ENCODE measurements at regions not wholly inside any gene's neighbourhood (a gene's known extent, or its start where the extent isn't known, plus 50 kb on each side); places are given as distances from the start of the nearest gene placed in this dataset.

DNA sequence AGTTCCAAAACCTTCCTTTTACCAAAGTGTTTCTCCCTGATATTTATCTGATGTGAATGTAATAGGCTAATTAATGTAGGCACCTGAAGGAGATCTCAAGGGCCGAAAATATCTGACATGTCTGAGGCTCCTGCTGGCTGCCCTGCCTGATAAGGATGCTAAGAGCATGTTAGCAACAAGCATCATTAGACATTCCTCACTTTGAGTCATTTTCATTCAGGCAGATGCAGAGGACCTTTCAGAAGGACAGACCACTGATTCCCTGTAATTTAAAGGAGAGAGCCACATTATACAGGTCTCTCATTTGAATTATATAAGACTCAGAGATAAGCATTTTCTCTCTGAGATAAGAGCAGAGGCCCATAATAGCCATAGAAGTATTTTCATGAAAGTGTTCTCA is 222.4 kb upstream of the NCKAP5 start:
- ATAC-seq: peak; percentile 36; the same call in 2 of the 3 replicates
- no peak for TF ChIP-seq ZC3H10 (CRISPR knock-in tag; IDR thresholded peaks at IDR 0.05)
- TF ChIP-seq ISL1 (CRISPR knock-in tag; IDR thresholded peaks at IDR 0.05): no peak
- no peak for TF ChIP-seq SNAI2 (CRISPR knock-in tag; IDR thresholded peaks at IDR 0.05)
- TF ChIP-seq, protein P1, sequence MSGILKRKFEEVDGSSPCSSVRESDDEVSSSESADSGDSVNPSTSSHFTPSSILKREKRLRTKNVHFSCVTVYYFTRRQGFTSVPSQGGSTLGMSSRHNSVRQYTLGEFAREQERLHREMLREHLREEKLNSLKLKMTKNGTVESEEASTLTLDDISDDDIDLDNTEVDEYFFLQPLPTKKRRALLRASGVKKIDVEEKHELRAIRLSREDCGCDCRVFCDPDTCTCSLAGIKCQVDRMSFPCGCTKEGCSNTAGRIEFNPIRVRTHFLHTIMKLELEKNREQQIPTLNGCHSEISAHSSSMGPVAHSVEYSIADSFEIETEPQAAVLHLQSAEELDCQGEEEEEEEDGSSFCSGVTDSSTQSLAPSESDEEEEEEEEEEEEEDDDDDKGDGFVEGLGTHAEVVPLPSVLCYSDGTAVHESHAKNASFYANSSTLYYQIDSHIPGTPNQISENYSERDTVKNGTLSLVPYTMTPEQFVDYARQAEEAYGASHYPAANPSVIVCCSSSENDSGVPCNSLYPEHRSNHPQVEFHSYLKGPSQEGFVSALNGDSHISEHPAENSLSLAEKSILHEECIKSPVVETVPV (CRISPR knock-in tag; IDR thresholded peaks at IDR 0.05): no peak
- TF ChIP-seq TOX (CRISPR knock-in tag; IDR thresholded peaks at IDR 0.05; ENCODE audit: borderline replicate concordance): no peak
- TF ChIP-seq ZFP3 (CRISPR knock-in tag; IDR thresholded peaks at IDR 0.05): no peak
- TF ChIP-seq, protein P2, sequence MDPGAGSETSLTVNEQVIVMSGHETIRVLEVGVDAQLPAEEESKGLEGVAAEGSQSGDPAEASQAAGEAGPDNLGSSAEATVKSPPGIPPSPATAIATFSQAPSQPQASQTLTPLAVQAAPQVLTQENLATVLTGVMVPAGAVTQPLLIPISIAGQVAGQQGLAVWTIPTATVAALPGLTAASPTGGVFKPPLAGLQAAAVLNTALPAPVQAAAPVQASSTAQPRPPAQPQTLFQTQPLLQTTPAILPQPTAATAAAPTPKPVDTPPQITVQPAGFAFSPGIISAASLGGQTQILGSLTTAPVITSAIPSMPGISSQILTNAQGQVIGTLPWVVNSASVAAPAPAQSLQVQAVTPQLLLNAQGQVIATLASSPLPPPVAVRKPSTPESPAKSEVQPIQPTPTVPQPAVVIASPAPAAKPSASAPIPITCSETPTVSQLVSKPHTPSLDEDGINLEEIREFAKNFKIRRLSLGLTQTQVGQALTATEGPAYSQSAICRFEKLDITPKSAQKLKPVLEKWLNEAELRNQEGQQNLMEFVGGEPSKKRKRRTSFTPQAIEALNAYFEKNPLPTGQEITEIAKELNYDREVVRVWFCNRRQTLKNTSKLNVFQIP (CRISPR knock-in tag; IDR thresholded peaks at IDR 0.05; ENCODE audit: borderline replicate concordance, low read depth): no peak
- no peak for TF ChIP-seq ZNF70 (CRISPR knock-in tag; IDR thresholded peaks at IDR 0.05)
- TF ChIP-seq PPARA (CRISPR knock-in tag; IDR thresholded peaks at IDR 0.05; ENCODE audit: borderline replicate concordance): no peak
- TF ChIP-seq, protein P3, sequence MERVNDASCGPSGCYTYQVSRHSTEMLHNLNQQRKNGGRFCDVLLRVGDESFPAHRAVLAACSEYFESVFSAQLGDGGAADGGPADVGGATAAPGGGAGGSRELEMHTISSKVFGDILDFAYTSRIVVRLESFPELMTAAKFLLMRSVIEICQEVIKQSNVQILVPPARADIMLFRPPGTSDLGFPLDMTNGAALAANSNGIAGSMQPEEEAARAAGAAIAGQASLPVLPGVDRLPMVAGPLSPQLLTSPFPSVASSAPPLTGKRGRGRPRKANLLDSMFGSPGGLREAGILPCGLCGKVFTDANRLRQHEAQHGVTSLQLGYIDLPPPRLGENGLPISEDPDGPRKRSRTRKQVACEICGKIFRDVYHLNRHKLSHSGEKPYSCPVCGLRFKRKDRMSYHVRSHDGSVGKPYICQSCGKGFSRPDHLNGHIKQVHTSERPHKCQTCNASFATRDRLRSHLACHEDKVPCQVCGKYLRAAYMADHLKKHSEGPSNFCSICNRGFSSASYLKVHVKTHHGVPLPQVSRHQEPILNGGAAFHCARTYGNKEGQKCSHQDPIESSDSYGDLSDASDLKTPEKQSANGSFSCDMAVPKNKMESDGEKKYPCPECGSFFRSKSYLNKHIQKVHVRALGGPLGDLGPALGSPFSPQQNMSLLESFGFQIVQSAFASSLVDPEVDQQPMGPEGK (CRISPR knock-in tag; IDR thresholded peaks at IDR 0.05; ENCODE audit: borderline replicate concordance): no peak
- TF ChIP-seq BACH2 (CRISPR knock-in tag; IDR thresholded peaks at IDR 0.05; ENCODE audit: borderline replicate concordance): no peak
- no peak for TF ChIP-seq GLIS3 (CRISPR knock-in tag; IDR thresholded peaks at IDR 0.05)
- TF ChIP-seq, protein P4, sequence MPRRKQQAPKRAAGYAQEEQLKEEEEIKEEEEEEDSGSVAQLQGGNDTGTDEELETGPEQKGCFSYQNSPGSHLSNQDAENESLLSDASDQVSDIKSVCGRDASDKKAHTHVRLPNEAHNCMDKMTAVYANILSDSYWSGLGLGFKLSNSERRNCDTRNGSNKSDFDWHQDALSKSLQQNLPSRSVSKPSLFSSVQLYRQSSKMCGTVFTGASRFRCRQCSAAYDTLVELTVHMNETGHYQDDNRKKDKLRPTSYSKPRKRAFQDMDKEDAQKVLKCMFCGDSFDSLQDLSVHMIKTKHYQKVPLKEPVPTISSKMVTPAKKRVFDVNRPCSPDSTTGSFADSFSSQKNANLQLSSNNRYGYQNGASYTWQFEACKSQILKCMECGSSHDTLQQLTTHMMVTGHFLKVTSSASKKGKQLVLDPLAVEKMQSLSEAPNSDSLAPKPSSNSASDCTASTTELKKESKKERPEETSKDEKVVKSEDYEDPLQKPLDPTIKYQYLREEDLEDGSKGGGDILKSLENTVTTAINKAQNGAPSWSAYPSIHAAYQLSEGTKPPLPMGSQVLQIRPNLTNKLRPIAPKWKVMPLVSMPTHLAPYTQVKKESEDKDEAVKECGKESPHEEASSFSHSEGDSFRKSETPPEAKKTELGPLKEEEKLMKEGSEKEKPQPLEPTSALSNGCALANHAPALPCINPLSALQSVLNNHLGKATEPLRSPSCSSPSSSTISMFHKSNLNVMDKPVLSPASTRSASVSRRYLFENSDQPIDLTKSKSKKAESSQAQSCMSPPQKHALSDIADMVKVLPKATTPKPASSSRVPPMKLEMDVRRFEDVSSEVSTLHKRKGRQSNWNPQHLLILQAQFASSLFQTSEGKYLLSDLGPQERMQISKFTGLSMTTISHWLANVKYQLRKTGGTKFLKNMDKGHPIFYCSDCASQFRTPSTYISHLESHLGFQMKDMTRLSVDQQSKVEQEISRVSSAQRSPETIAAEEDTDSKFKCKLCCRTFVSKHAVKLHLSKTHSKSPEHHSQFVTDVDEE (CRISPR knock-in tag; IDR thresholded peaks at IDR 0.05): no peak
- no peak for TF ChIP-seq OSR1 (CRISPR knock-in tag; IDR thresholded peaks at IDR 0.05)
- no peak for TF ChIP-seq TCF4 (CRISPR knock-in tag; IDR thresholded peaks at IDR 0.05; ENCODE audit: borderline replicate concordance)
- TF ChIP-seq CSDC2 (CRISPR knock-in tag; IDR thresholded peaks at IDR 0.05): no peak

DNA sequence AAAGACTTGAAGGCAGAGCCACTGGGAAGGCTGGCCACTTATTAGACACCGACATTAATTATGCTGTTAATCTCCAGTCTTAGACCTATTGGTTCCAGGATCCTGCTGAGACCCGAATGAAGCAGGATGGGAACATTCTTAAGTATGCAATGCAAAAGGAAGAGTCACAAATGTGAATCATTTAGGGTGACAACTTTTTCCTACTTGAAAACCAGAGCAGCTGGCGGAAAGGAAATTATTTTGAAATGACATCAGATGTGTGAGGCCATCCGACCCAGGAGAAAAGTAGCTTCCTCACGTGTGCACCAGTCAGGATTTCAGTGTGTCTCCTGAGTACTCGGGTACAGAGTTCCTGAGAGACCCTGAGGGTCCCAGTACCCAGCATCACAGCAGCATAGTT is 222.9 kb upstream of the NCKAP5 start:
- TF ChIP-seq ZNF8 (CRISPR knock-in tag; IDR thresholded peaks at IDR 0.05) (no peak), TOX (CRISPR knock-in tag; IDR thresholded peaks at IDR 0.05; ENCODE audit: borderline replicate concordance) (no peak)
- ATAC-seq: peak; percentile 33; the same call in 1 of the 3 replicates

DNA sequence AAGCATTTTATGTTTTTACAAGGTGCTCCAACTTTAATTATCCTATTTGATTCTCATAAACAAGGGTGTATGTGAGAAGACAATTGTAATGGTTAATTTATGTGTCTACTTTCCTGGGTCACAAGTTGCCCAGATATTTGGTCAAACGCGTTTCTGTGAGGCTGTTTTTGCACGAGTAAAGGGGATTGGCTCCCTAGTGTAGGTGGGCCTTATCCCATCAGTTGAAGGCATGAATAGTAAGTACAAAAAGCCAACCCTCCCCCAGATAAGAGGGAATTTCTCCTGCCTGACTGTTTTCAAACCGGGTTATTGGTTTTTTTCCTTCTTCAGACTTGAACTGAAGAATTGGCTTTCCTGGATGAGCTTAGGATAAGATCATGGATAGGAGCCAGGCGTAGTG is 224.0 kb upstream of the NCKAP5 start:
- no peak for TF ChIP-seq ZNF565 (CRISPR knock-in tag; conservative IDR thresholded peaks at IDR 0.05; ENCODE audit: low read depth)
- no peak for TF ChIP-seq ESRRG (CRISPR knock-in tag; IDR thresholded peaks at IDR 0.05)
- TF ChIP-seq ARNTL (CRISPR knock-in tag; IDR thresholded peaks at IDR 0.05; ENCODE audit: borderline replicate concordance, low read depth): no peak
- TF ChIP-seq ZFP3 (CRISPR knock-in tag; IDR thresholded peaks at IDR 0.05): no peak
- TF ChIP-seq ZC3H10 (CRISPR knock-in tag; IDR thresholded peaks at IDR 0.05): no peak
- TF ChIP-seq GLIS3 (CRISPR knock-in tag; IDR thresholded peaks at IDR 0.05): no peak
- no peak for TF ChIP-seq CSDC2 (CRISPR knock-in tag; IDR thresholded peaks at IDR 0.05)
- no peak for ATAC-seq

DNA sequence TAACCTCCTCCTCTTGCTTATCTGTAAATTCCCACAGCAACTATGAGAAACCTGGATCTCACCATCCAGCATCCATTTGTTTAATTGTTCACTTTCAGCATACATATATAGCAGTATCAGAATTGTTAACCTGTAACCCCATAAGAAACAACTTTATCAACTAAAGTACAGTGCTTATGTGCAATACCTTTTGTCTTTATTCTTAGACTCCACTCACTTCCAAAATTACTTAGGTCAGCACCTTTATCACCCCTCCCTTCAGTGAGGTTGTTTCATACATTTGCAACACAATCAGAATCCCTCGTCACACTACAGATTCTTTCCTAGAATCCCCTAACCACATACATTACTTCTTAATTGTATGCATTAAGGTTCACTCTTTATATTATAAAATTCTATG is 225.9 kb upstream of the NCKAP5 start:
- no peak for ATAC-seq
- TF ChIP-seq GLIS3 (CRISPR knock-in tag; IDR thresholded peaks at IDR 0.05) (no peak), TOX (CRISPR knock-in tag; IDR thresholded peaks at IDR 0.05; ENCODE audit: borderline replicate concordance) (no peak), ISL1 (CRISPR knock-in tag; IDR thresholded peaks at IDR 0.05) (no peak), SNAI2 (CRISPR knock-in tag; IDR thresholded peaks at IDR 0.05) (no peak), ZNF70 (CRISPR knock-in tag; IDR thresholded peaks at IDR 0.05) (no peak), CSDC2 (CRISPR knock-in tag; IDR thresholded peaks at IDR 0.05) (no peak), OSR1 (CRISPR knock-in tag; IDR thresholded peaks at IDR 0.05) (no peak), ZFP3 (CRISPR knock-in tag; IDR thresholded peaks at IDR 0.05) (no peak), TCF4 (CRISPR knock-in tag; IDR thresholded peaks at IDR 0.05; ENCODE audit: borderline replicate concordance) (no peak), ZC3H10 (CRISPR knock-in tag; IDR thresholded peaks at IDR 0.05) (no peak), ARNTL (CRISPR knock-in tag; IDR thresholded peaks at IDR 0.05; ENCODE audit: borderline replicate concordance, low read depth) (no peak), BACH2 (CRISPR knock-in tag; IDR thresholded peaks at IDR 0.05; ENCODE audit: borderline replicate concordance) (no peak), PPARA (CRISPR knock-in tag; IDR thresholded peaks at IDR 0.05; ENCODE audit: borderline replicate concordance) (no peak)
- TF ChIP-seq, protein P2 (CRISPR knock-in tag; IDR thresholded peaks at IDR 0.05; ENCODE audit: borderline replicate concordance, low read depth): no peak
- TF ChIP-seq, protein P1 (CRISPR knock-in tag; IDR thresholded peaks at IDR 0.05): no peak

Measured in SK-N-SH treated with all-trans-retinoic acid at 6 μM for 48 hours (cell line).